Stimulated activated CD8-positive, alpha-beta memory T cell treated with anti-CD3 and anti-CD28 coated beads, Interleukin-7, amount 100 ng/mL, for 48 hours (primary cell): ENCODE measurements at regions not wholly inside any gene's neighbourhood (a gene's known extent, or its start where the extent isn't known, plus 50 kb on each side); places are given as distances from the start of the nearest gene placed in this dataset.
"Not testable (repeated sequence)": the region's sequence is repeated elsewhere in the genome, so short reads cannot be mapped to it uniquely, and the experiment has no call there.

Experiments
- DNase-seq, 2 donors: peaks; one replicate each; pipeline ENCODE4 v3.0.0-alpha.2; 2020; ENCODE audit warnings: low read depth in 1 of 2; ENCODE audit errors: extremely low read depth in 1 of 2

GRCh38 chr6:26951211-26951610, 291.7 kb upstream of the ZNF322 start:
- DNase-seq: not testable (repeated sequence)

GRCh38 chr6:26956078-26956600, 291.4 kb upstream of the PRSS16 start:
- peak in 1 of 2 donors; percentile 23 for DNase-seq

GRCh38 chr6:26956601-26957184, 290.8 kb upstream of the PRSS16 start:
- peak; percentile 72 to 78 for DNase-seq

GRCh38 chr6:26957399-26958127, 289.9 kb upstream of the PRSS16 start:
- not testable (repeated sequence) for DNase-seq

DNA sequence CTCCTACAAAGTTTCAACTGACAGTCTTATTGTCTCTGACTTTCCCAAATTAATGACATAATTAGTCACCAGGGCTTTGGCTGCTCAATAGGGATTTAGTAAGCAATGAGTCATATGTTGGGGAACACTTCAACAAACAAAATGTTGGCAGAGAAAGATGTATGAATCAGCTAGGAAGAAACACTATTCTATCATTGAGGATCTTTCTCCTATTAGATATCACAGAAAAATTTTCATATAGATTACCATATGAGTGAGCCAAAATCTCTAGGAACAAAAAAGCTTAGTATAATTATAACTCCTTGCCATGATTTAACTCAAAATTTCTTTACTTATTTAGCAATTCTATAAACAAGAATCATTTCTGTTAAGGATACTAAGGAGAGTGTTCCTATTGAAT, 286.3 kb upstream of the PRSS16 start:
- not testable (repeated sequence) for DNase-seq

DNA sequence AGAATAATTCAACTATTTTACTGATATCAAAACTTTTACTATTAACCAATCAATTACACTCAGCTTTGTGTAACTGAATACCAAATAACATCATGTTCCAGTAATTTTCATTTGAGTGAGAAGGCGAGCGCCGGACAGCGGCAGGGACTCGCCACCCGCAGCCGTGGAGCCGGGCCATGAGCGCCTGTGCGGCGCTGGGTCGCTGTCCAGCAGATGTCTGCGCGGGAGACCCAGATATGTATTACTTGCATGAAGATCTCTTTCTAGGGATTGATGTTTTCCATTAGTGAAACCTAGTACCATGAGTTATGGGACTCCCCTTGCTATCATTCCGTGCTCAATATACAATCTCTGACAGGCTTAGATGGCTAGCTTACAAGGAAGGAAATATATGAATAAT, 245.1 kb upstream of the PRSS16 start:
- no peak for DNase-seq

- DNase-seq: no peak
These were observed 240.5 kb upstream of the PRSS16 start for GRCh38 chr6:27007020-27007419.

GRCh38 chr6:27008613-27009012, 238.9 kb upstream of the PRSS16 start:
- DNase-seq: not testable (repeated sequence)

GRCh38 chr6:27014053-27014452, 233.4 kb upstream of the PRSS16 start:
- not testable (repeated sequence) for DNase-seq

DNA sequence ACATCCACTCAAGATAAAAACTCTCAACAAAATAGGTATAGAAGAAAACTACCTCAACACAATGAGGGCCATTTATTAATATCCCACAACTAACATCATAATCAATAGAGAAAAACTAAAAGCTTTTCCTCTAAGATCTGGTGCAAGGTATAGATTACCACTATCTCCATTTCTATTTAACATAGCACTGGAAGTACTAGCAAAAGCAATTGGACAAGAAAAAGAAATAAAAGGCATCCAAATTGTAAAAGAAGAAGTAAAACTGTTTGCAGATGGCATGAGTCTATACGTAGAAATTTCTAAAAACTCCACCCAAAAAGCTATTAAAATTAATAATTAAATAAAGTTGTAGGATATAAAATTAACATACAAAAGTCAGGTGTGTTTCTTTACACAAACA, 230.8 kb upstream of the PRSS16 start:
- no peak for DNase-seq

- DNase-seq: not testable (repeated sequence)
These were observed 229.1 kb upstream of the PRSS16 start for GRCh38 chr6:27018401-27018800.

- DNase-seq: peak; percentile 45 to 50
These were observed 227.6 kb upstream of the PRSS16 start for GRCh38 chr6:27019651-27020552.

GRCh38 chr6:27020553-27020880, 227.0 kb upstream of the PRSS16 start:
- DNase-seq: no peak

- no peak for DNase-seq
These were observed 223.8 kb upstream of the PRSS16 start for GRCh38 chr6:27023664-27024063.

DNA sequence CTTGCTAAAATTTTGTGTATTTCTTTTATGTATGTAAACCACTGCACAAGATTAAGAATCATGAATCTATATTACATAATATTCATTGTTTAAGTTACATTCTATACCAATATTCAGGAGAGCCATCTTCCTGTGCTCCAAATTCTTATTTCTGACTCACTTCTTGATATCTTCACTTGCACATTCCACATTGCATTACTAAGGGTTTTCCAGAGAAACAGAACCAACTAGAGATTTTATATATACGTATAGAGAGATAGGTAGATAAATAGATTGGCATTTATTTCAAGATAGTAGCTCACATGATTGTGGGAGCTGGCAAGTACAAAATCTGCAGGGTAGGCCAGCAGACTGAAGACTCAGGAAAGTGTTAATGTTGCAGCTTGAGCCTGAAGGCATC, 222.2 kb upstream of the PRSS16 start:
- DNase-seq: no peak

DNA sequence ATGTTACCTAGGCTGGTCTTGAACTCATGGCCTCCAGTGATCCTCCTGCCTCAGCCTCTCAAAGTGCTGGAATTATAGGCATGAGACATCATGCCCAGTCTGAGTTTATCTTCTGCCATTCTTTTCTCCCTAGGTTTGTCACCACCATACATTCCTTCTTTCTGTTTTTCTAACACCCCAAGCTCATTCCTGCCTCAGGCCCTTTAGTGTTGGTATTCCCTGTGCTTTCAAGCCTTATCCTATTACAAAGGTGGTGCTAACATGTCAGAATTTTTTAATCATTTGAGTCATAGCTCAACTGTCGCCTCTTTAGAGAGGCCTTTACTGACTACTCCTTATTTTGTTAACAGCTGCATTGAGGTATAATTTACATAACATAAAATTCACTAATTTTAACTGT, 221.1 kb upstream of the PRSS16 start:
- no peak for DNase-seq

DNA sequence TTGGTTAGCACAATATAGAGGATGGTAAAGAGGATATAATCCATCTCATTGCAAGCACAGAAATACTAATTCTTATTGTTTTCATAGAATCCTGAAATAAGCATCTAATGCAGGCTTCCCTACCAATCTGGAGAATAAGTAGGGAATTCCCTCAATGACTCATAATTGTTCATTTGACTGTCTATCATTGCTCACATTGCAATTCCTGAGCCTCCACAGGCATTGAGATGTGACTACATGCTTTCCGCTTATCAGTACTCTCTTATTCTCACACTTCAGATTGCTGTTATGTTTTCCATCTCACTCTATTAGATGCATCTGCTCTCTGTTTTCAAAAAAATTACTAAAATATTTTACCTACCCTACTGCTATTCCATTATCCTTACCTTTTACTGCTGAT, 216.2 kb upstream of the PRSS16 start:
- DNase-seq: no peak

- no peak for DNase-seq
These were observed 209.0 kb upstream of the PRSS16 start for GRCh38 chr6:27038498-27038897.

DNA sequence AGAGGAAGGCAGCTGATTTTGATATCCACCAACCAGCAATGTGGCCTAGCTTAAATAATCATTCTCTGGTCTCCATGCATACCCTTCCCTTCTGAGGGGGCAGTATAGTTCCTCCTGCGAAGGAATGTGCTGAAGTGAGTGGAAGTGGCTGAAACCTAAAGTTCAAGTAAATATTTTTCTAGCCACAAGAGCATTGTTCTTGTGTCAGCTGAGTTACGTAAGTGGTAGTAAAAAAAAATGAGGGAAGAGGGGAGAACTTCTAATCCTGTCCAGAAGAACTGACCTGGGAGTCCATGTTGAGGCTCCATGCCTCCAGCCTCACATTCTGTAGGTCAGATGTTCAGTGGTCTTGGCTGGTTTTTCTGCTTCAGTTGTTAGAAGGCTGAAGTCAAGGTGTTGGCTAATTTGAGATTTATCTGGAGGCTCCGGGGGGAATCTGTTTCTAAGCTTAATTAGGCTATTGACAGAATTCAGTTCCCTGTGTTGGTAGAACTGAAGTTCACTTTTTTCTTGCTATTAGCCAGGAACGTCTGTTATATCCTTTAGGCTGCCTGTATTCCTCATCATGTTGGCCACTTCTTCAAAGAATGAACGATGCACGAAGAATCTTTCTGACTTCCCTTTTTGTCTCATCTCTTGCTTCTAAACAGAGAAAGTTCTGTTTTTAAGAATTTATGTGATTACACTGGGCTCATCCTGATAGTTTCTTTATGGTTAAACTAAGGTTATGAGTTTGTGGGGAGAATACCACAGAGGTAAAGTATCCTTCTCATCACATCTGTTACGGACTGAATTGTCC, 207.1 kb upstream of the PRSS16 start:
- no peak for DNase-seq

- DNase-seq: no peak
These were observed 204.3 kb upstream of the PRSS16 start for GRCh38 chr6:27043244-27043643.

- DNase-seq: not testable (repeated sequence)
These were observed 202.4 kb upstream of the PRSS16 start for GRCh38 chr6:27045131-27045530.
